Tibial nerve (tissue), 3 donors: ENCODE measurements at regions not wholly inside any gene's neighbourhood (a gene's known extent, or its start where the extent isn't known, plus 50 kb on each side); places are given as distances from the start of the nearest gene placed in this dataset.

Experiments
- POLR2A ChIP-seq, 2 donors: fragments of 450-650 bp; IDR thresholded peaks; one replicate each; pipeline ENCODE4 v1.6.1; 2017; ENCODE audit warnings: antibody characterized with exemption in 2 of 2, mild to moderate bottlenecking in 2 of 2, moderate library complexity in 2 of 2
- TF ChIP-seq, protein P1 (sequence below), 5 experiments: fragments of 200-600 bp in 3 of 5; fragments of 450-650 bp in 2 of 5; sonication (generic) in 3 of 5; IDR thresholded peaks; one replicate each; pipeline ENCODE4 v1.5.1; 2016 to 2019; ENCODE audit warnings: antibody characterized with exemption in 5 of 5, mild to moderate bottlenecking in 3 of 5, moderate library complexity in 2 of 5

GRCh38 chr1:187390215-187390818, 561.6 kb downstream of the PLA2G4A start:
- TF ChIP-seq, protein P1, sequence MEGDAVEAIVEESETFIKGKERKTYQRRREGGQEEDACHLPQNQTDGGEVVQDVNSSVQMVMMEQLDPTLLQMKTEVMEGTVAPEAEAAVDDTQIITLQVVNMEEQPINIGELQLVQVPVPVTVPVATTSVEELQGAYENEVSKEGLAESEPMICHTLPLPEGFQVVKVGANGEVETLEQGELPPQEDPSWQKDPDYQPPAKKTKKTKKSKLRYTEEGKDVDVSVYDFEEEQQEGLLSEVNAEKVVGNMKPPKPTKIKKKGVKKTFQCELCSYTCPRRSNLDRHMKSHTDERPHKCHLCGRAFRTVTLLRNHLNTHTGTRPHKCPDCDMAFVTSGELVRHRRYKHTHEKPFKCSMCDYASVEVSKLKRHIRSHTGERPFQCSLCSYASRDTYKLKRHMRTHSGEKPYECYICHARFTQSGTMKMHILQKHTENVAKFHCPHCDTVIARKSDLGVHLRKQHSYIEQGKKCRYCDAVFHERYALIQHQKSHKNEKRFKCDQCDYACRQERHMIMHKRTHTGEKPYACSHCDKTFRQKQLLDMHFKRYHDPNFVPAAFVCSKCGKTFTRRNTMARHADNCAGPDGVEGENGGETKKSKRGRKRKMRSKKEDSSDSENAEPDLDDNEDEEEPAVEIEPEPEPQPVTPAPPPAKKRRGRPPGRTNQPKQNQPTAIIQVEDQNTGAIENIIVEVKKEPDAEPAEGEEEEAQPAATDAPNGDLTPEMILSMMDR (IDR thresholded peaks at IDR 0.05) = no peak
- TF ChIP-seq POLR2A (IDR thresholded peaks at IDR 0.05) = no peak
